Neural progenitor cell (in vitro differentiated cells): ENCODE measurements at regions not wholly inside any gene's neighbourhood (a gene's known extent, or its start where the extent isn't known, plus 50 kb on each side); places are given as distances from the start of the nearest gene placed in this dataset.
"Not testable (repeated sequence)": the region's sequence is repeated elsewhere in the genome, so short reads cannot be mapped to it uniquely, and the experiment has no call there.

Experiments used
- DNase-seq: peaks from one replicate; pipeline ENCODE4 v3.0.0-alpha.2; 2016; ENCODE audit warnings: low spot score
- H2AFZ ChIP-seq: fragments of 200-600 bp; sonication (generic); replicated peaks from 2 replicates; pipeline ENCODE4 v1.6.1; 2016; ENCODE audit warnings: antibody characterized with exemption
- H3F3A ChIP-seq: fragments of 200-600 bp; sonication (generic); 2 replicates; pipeline ENCODE4 v1.6.1; 2016; ENCODE audit warnings: antibody characterized with exemption, low read depth
- H3K27ac ChIP-seq: fragments of 200-600 bp; sonication (generic); 2 replicates; pipeline ENCODE4 v1.5.1; 2016; ENCODE audit warnings: mild to moderate bottlenecking
- H3K27me3 ChIP-seq: fragments of 200-600 bp; sonication (generic); 2 replicates; pipeline ENCODE4 v1.6.1; 2016; ENCODE audit warnings: mild to moderate bottlenecking, moderate library complexity
- H3K36me3 ChIP-seq: fragments of 200-600 bp; sonication (generic); 2 replicates; pipeline ENCODE4 v1.5.1; 2016
- H3K4me1 ChIP-seq: fragments of 200-600 bp; sonication (generic); 2 replicates; pipeline ENCODE4 v1.6.1; 2016; ENCODE audit warnings: mixed run types
- H3K4me2 ChIP-seq: fragments of 200-600 bp; sonication (generic); 2 replicates; pipeline ENCODE4 v1.6.1; 2016
- H3K4me3 ChIP-seq: fragments of 200-600 bp; sonication (generic); 2 replicates; pipeline ENCODE4 v1.5.1; 2016
- H3K79me2 ChIP-seq: fragments of 200-600 bp; sonication (generic); 2 replicates; pipeline ENCODE4 v1.6.1; 2016; ENCODE audit warnings: low read depth
- H3K9ac ChIP-seq: fragments of 200-600 bp; sonication (generic); 2 replicates; pipeline ENCODE4 v1.6.1; 2016
- H3K9me3 ChIP-seq: fragments of 200-600 bp; sonication (generic); 2 replicates; pipeline ENCODE4 v1.5.1; 2016; ENCODE audit warnings: low read depth
- H4K20me1 ChIP-seq: fragments of 200-600 bp; sonication (generic); 2 replicates; pipeline ENCODE4 v1.6.1; 2016; ENCODE audit warnings: low read depth
- H3K27ac Mint-ChIP-seq: 3 replicates; pipeline ENCODE4 v1.8.0; 2021; ENCODE audit warnings: mixed read lengths
- H3K27me3 Mint-ChIP-seq: 2 replicates; pipeline ENCODE4 v1.8.0; 2022; ENCODE audit warnings: low read depth, mild to moderate bottlenecking, inconsistent platforms, moderate library complexity, mixed read lengths; ENCODE audit not compliant: insufficient read depth
- H3K36me3 Mint-ChIP-seq: 3 replicates; pipeline ENCODE4 v1.8.0; 2021; ENCODE audit warnings: mixed read lengths
- H3K4me1 Mint-ChIP-seq: 3 replicates; pipeline ENCODE4 v1.8.0; 2021; ENCODE audit warnings: mixed read lengths
- H3K4me3 Mint-ChIP-seq: 3 replicates; pipeline ENCODE4 v1.8.0; 2021; ENCODE audit warnings: mild to moderate bottlenecking, moderate library complexity, mixed read lengths
- H3K9me3 Mint-ChIP-seq: 3 replicates; pipeline ENCODE4 v1.8.0; 2020; ENCODE audit warnings: mixed read lengths
- CTCF ChIP-seq: fragments of 200-600 bp; sonication (generic); IDR thresholded peaks from 2 replicates; pipeline ENCODE4 v1.5.1; 2017; ENCODE audit warnings: antibody characterized with exemption, mild to moderate bottlenecking
- EZH2 ChIP-seq: fragments of 200-600 bp; sonication (generic); IDR thresholded peaks from 2 replicates; pipeline ENCODE4 v1.6.1; 2017; ENCODE audit warnings: antibody characterized with exemption, mild to moderate bottlenecking, moderate library complexity
- EZH2phosphoT487 ChIP-seq: fragments of 200-600 bp; sonication (generic); IDR thresholded peaks from 2 replicates; pipeline ENCODE4 v1.6.1; 2017; ENCODE audit warnings: antibody characterized with exemption

- Mint-ChIP-seq H3K4me1 (no peaks in the 10 kb centered on the region), H3K36me3 (peaks cover 12% of the 10 kb centered on the region), H3K27ac (no peak overlapping the region), H3K9me3 (peaks cover 62% of the 10 kb centered on the region), H3K27me3 (no peaks in the 10 kb centered on the region), H3K4me3 (no peak overlapping the region)
- Histone ChIP-seq H3K27ac (no peak overlapping the region), H3K4me3 (no peak overlapping the region), H3K9me3 (peaks cover 5% of the 10 kb centered on the region), H3K79me2 (no peaks in the 10 kb centered on the region), H4K20me1 (no peaks in the 10 kb centered on the region), H3K4me1 (no peaks in the 10 kb centered on the region), H3K27me3 (no peaks in the 10 kb centered on the region), H2AFZ (no peak overlapping the region), H3F3A (no peaks in the 10 kb centered on the region), H3K9ac (no peak overlapping the region), H3K36me3 (no peaks in the 10 kb centered on the region), H3K4me2 (no peak overlapping the region)
- DNase-seq, result no peak
- no peak for TF ChIP-seq CTCF
- TF ChIP-seq EZH2phosphoT487, result no peak
Observed at GRCh38 chr13:81012031-81012430, 671.1 kb upstream of the SPRY2 start.

GRCh38 chr13:81001828-81002385 is 661.0 kb upstream of the SPRY2 start:
- no peak for TF ChIP-seq EZH2
- TF ChIP-seq EZH2phosphoT487, result no peak
- TF ChIP-seq CTCF, result no peak
- no peaks in the 10 kb centered on the region for H3K4me1 Mint-ChIP-seq
- no peaks in the 10 kb centered on the region for H3K9me3 ChIP-seq
- no peak overlapping the region for H3K27ac ChIP-seq
- no peak overlapping the region for H3K4me2 ChIP-seq
- no peak overlapping the region for H3K4me3 ChIP-seq
- H3K36me3 Mint-ChIP-seq, result peaks cover 9% of the 10 kb centered on the region
- no peaks in the 10 kb centered on the region for H3K79me2 ChIP-seq
- no peak for DNase-seq
- peaks cover 3% of the 10 kb centered on the region for H3K4me1 ChIP-seq
- H2AFZ ChIP-seq, result no peak overlapping the region
- H4K20me1 ChIP-seq, result no peaks in the 10 kb centered on the region
- no peak overlapping the region for H3K4me3 Mint-ChIP-seq
- no peaks in the 10 kb centered on the region for H3F3A ChIP-seq
- H3K27me3 Mint-ChIP-seq, result no peaks in the 10 kb centered on the region
- H3K9ac ChIP-seq, result no peak overlapping the region
- peaks cover 36% of the 10 kb centered on the region for H3K9me3 Mint-ChIP-seq
- no peaks in the 10 kb centered on the region for H3K27me3 ChIP-seq
- H3K36me3 ChIP-seq, result no peaks in the 10 kb centered on the region
- no peak overlapping the region for H3K27ac Mint-ChIP-seq

- not testable (repeated sequence) for H2AFZ ChIP-seq, H3F3A ChIP-seq, H4K20me1 ChIP-seq, H3K9ac ChIP-seq, H3K4me2 ChIP-seq, H3K27me3 ChIP-seq, H3K4me3 ChIP-seq, H3K79me2 ChIP-seq, H3K27ac ChIP-seq, H3K27ac Mint-ChIP-seq, H3K4me1 ChIP-seq, H3K9me3 ChIP-seq, H3K27me3 Mint-ChIP-seq, H3K4me3 Mint-ChIP-seq, DNase-seq, H3K4me1 Mint-ChIP-seq, H3K36me3 ChIP-seq, H3K36me3 Mint-ChIP-seq
- H3K9me3 Mint-ChIP-seq, result peaks cover 28% of the 10 kb centered on the region
Observed at GRCh38 chr13:80998603-80999002, 657.7 kb upstream of the SPRY2 start.

GRCh38 chr13:80989747-80990146 is 648.8 kb upstream of the SPRY2 start:
- no peak overlapping the region for H3K4me2 ChIP-seq
- no peak for TF ChIP-seq EZH2
- TF ChIP-seq EZH2phosphoT487, result no peak
- TF ChIP-seq CTCF, result no peak
- H3K27ac ChIP-seq, result no peak overlapping the region
- no peak overlapping the region for H3K27ac Mint-ChIP-seq
- H3K27me3 Mint-ChIP-seq, result no peaks in the 10 kb centered on the region
- peaks cover 9% of the 10 kb centered on the region for H3K36me3 Mint-ChIP-seq
- H3K9me3 ChIP-seq, result peaks cover 26% of the 10 kb centered on the region
- peaks cover 5% of the 10 kb centered on the region for H3F3A ChIP-seq
- no peaks in the 10 kb centered on the region for H3K79me2 ChIP-seq
- peaks cover 10% of the 10 kb centered on the region for H3K4me1 Mint-ChIP-seq
- H3K9ac ChIP-seq, result no peak overlapping the region
- H3K9me3 Mint-ChIP-seq, result peaks cover 57% of the 10 kb centered on the region
- H3K4me3 Mint-ChIP-seq, result no peak overlapping the region
- no peak overlapping the region for H3K4me3 ChIP-seq
- peaks cover 16% of the 10 kb centered on the region for H3K4me1 ChIP-seq
- no peak for DNase-seq
- H3K36me3 ChIP-seq, result peaks cover 3% of the 10 kb centered on the region
- H2AFZ ChIP-seq, result no peak overlapping the region
- H4K20me1 ChIP-seq, result no peaks in the 10 kb centered on the region
- H3K27me3 ChIP-seq, result no peaks in the 10 kb centered on the region
